Jurkat, Clone E6-1 (cell line): ENCODE measurements at regions not wholly inside any gene's neighbourhood (a gene's known extent, or its start where the extent isn't known, plus 50 kb on each side); places are given as distances from the start of the nearest gene placed in this dataset.
"Not testable (repeated sequence)": the region's sequence is repeated elsewhere in the genome, so short reads cannot be mapped to it uniquely, and the experiment has no call there.

Source experiments
- DNase-seq: peaks from one replicate; pipeline ENCODE4 v3.0.0-alpha.2; 2011; ENCODE audit warnings: low read depth, low spot score
- H3K4me3 ChIP-seq: 2 replicates; pipeline ENCODE4 v1.5.1; 2011; ENCODE audit warnings: mild to moderate bottlenecking, low read length, control low read depth, moderate library complexity

GRCh38 chr13:110046811-110047210 is 260.1 kb downstream of the COL4A1 start:
- no peak for DNase-seq
- H3K4me3 ChIP-seq: no peak overlapping the region

GRCh38 chr13:110045919-110046318 is 259.5 kb upstream of the IRS2 start:
- no peak for DNase-seq
- no peak overlapping the region for H3K4me3 ChIP-seq

- no peak for DNase-seq
- H3K4me3 ChIP-seq: no peak overlapping the region
Observed at GRCh38 chr13:110045202-110045601, 258.8 kb upstream of the IRS2 start.

- H3K4me3 ChIP-seq: no peak overlapping the region
- DNase-seq: no peak
Observed at GRCh38 chr13:110044551-110045111, 258.2 kb upstream of the IRS2 start.

- no peak overlapping the region for H3K4me3 ChIP-seq
Observed at GRCh38 chr13:110042253-110042950, 256.0 kb upstream of the IRS2 start.

GRCh38 chr13:110041638-110042037 is 255.3 kb upstream of the IRS2 start:
- not testable (repeated sequence) for H3K4me3 ChIP-seq

More at GRCh38 chr13:110042253-110042950, 256.0 kb upstream of the IRS2 start:
- no peak for DNase-seq

GRCh38 chr13:110037925-110038573 is 251.7 kb upstream of the IRS2 start:
- no peak for DNase-seq
- no peak overlapping the region for H3K4me3 ChIP-seq

More at GRCh38 chr13:110041638-110042037, 255.3 kb upstream of the IRS2 start:
- not testable (repeated sequence) for DNase-seq

- DNase-seq: no peak
Observed at GRCh38 chr13:110036060-110036459, 249.7 kb upstream of the IRS2 start.

GRCh38 chr13:110034031-110034549 is 247.7 kb upstream of the IRS2 start:
- DNase-seq: no peak
- H3K4me3 ChIP-seq: no peak overlapping the region

More at GRCh38 chr13:110036060-110036459, 249.7 kb upstream of the IRS2 start:
- no peak overlapping the region for H3K4me3 ChIP-seq

- no peak for DNase-seq
- H3K4me3 ChIP-seq: no peak overlapping the region
Observed at GRCh38 chr13:110032969-110033368, 246.6 kb upstream of the IRS2 start.

- DNase-seq: no peak
- H3K4me3 ChIP-seq: no peak overlapping the region
Observed at GRCh38 chr13:110030394-110030928, 244.1 kb upstream of the IRS2 start.

GRCh38 chr13:110028838-110029621 is 242.6 kb upstream of the IRS2 start:
- DNase-seq: no peak

GRCh38 chr13:110028311-110028710 is 241.9 kb upstream of the IRS2 start:
- no peak for DNase-seq
- no peak overlapping the region for H3K4me3 ChIP-seq

More at GRCh38 chr13:110028838-110029621, 242.6 kb upstream of the IRS2 start:
- H3K4me3 ChIP-seq: no peak overlapping the region

- DNase-seq: no peak
- H3K4me3 ChIP-seq: no peak overlapping the region
Observed at GRCh38 chr13:110027470-110028240, 241.3 kb upstream of the IRS2 start.

- no peak for DNase-seq
- no peak overlapping the region for H3K4me3 ChIP-seq
Observed at GRCh38 chr13:110024645-110024980, 238.2 kb upstream of the IRS2 start.

GRCh38 chr13:110023729-110024644 is 237.6 kb upstream of the IRS2 start:
- DNase-seq: no peak
- H3K4me3 ChIP-seq: no peak overlapping the region

- DNase-seq: no peak
- H3K4me3 ChIP-seq: no peak overlapping the region
Observed at GRCh38 chr13:110018009-110018408, 231.6 kb upstream of the IRS2 start.

- no peak for DNase-seq
- no peak overlapping the region for H3K4me3 ChIP-seq
Observed at GRCh38 chr13:110017379-110017778, 231.0 kb upstream of the IRS2 start.
